Lower leg skin (tissue), 3 donors: ENCODE measurements at regions not wholly inside any gene's neighbourhood (a gene's known extent, or its start where the extent isn't known, plus 50 kb on each side); places are given as distances from the start of the nearest gene placed in this dataset.

Experiments used
- POLR2A ChIP-seq, 2 donors: fragments of 450-650 bp; IDR thresholded peaks; one replicate each; pipeline ENCODE4 v1.6.1; 2016 to 2017; ENCODE audit warnings: antibody characterized with exemption in 2 of 2, mild to moderate bottlenecking in 1 of 2, moderate library complexity in 1 of 2
- TF ChIP-seq, protein P1 (sequence below), 3 donors: fragments of 450-650 bp; IDR thresholded peaks; one replicate each; pipeline ENCODE4 v1.5.1; 2016; ENCODE audit warnings: antibody characterized with exemption in 3 of 3, mild to moderate bottlenecking in 3 of 3, moderate library complexity in 2 of 3

DNA sequence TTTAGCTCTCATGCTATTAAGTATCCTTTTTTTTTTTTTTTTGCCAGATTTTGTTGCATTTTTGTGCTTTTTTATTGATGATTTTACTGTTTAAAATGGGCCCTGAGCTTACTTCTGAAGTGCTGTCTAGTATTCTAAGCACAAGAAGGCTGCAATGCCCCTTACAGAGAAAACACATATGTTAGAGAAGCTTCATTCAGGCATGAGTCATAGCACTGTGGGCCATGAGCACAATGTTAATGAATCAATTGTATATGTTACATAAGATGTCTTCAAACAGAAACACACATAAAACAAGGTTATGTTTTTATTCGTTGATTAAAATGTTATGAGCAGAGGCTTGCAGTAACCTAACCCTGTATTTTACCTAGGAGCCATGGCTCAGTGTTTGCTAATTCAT lies 117.8 kb upstream of the C11orf87 start:
- TF ChIP-seq, protein P1, sequence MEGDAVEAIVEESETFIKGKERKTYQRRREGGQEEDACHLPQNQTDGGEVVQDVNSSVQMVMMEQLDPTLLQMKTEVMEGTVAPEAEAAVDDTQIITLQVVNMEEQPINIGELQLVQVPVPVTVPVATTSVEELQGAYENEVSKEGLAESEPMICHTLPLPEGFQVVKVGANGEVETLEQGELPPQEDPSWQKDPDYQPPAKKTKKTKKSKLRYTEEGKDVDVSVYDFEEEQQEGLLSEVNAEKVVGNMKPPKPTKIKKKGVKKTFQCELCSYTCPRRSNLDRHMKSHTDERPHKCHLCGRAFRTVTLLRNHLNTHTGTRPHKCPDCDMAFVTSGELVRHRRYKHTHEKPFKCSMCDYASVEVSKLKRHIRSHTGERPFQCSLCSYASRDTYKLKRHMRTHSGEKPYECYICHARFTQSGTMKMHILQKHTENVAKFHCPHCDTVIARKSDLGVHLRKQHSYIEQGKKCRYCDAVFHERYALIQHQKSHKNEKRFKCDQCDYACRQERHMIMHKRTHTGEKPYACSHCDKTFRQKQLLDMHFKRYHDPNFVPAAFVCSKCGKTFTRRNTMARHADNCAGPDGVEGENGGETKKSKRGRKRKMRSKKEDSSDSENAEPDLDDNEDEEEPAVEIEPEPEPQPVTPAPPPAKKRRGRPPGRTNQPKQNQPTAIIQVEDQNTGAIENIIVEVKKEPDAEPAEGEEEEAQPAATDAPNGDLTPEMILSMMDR (IDR thresholded peaks at IDR 0.05) = no peak
- TF ChIP-seq POLR2A (IDR thresholded peaks at IDR 0.05) = no peak
